Peyer's patch (tissue), 4 donors: ENCODE measurements at regions not wholly inside any gene's neighbourhood (a gene's known extent, or its start where the extent isn't known, plus 50 kb on each side); places are given as distances from the start of the nearest gene placed in this dataset.

Experiments used
- DNase-seq, 3 donors: peaks; one replicate each; pipeline ENCODE4 v3.0.0-alpha.2; 2017 to 2019
- H3K27ac ChIP-seq, 4 donors: fragments of 200-600 bp; sonication (generic); one replicate each; pipeline ENCODE4 v1.5.1; 2016 to 2019
- H3K27me3 ChIP-seq, 2 donors: fragments of 200-600 bp; sonication (generic); one replicate each; pipeline ENCODE4 v1.5.1; 2019
- H3K36me3 ChIP-seq, 3 donors: fragments of 200-600 bp; sonication (generic); one replicate each; pipeline ENCODE4 v1.5.1; 2016 to 2019
- H3K4me1 ChIP-seq, 4 donors: fragments of 200-600 bp; sonication (generic); one replicate each; pipeline ENCODE4 v1.5.1; 2016 to 2019
- H3K4me3 ChIP-seq, 4 donors: fragments of 200-600 bp; sonication (generic); 1 replicate in 3 of 4; 2 replicates in 1 of 4; pipeline ENCODE4 v1.5.1; 2016 to 2019; ENCODE audit warnings: mild to moderate bottlenecking in 1 of 4
- H3K9me3 ChIP-seq, 4 donors: fragments of 200-600 bp; sonication (generic); one replicate each; pipeline ENCODE4 v1.5.1; 2016 to 2019; ENCODE audit warnings: mild to moderate bottlenecking in 1 of 4
- CTCF ChIP-seq, 6 experiments: fragments of 450-650 bp in 4 of 6; fragments of 200-600 bp in 2 of 6; sonication (generic) in 1 of 6; IDR thresholded peaks; one replicate each; pipeline ENCODE4 v1.5.1; 2017 to 2019; ENCODE audit warnings: antibody characterized with exemption in 6 of 6, mild to moderate bottlenecking in 3 of 6, moderate library complexity in 1 of 6
- POLR2A ChIP-seq, 2 donors: fragments of 450-650 bp; IDR thresholded peaks; one replicate each; pipeline ENCODE4 v1.5.1; 2017; ENCODE audit warnings: antibody characterized with exemption in 2 of 2, mild to moderate bottlenecking in 2 of 2, moderate library complexity in 2 of 2

- Histone ChIP-seq H3K9me3 (peaks cover 0 to 3% (median 0%) of the 10 kb centered on the region in 4 donors), H3K27me3 (no peaks in the 10 kb centered on the region), H3K36me3 (no peaks in the 10 kb centered on the region), H3K27ac (no peak overlapping the region), H3K4me3 (no peak overlapping the region), H3K4me1 (no peaks in the 10 kb centered on the region)
- TF ChIP-seq CTCF (IDR thresholded peaks at IDR 0.05), result no peak
- TF ChIP-seq POLR2A (IDR thresholded peaks at IDR 0.05), result no peak
- no peak for DNase-seq
Observed at GRCh38 chr20:48175261-48175660, 390.0 kb upstream of the SULF2 start.

GRCh38 chr20:48172357-48172702, 387.0 kb upstream of the SULF2 start:
- no peaks in the 10 kb centered on the region for H3K27me3 ChIP-seq

GRCh38 chr20:48171626-48172356, 386.5 kb upstream of the SULF2 start:
- TF ChIP-seq CTCF (IDR thresholded peaks at IDR 0.05) (no peak), POLR2A (IDR thresholded peaks at IDR 0.05) (no peak)
- Histone ChIP-seq H3K27ac (no peak overlapping the region), H3K4me3 (no peak overlapping the region), H3K27me3 (no peaks in the 10 kb centered on the region), H3K9me3 (peaks cover 0 to 3% (median 0%) of the 10 kb centered on the region in 4 donors), H3K36me3 (no peaks in the 10 kb centered on the region), H3K4me1 (no peaks in the 10 kb centered on the region)
- DNase-seq, result peak in 1 of 3 donors; percentile 6

More at GRCh38 chr20:48172357-48172702, 387.0 kb upstream of the SULF2 start:
- Histone ChIP-seq H3K4me3 (no peak overlapping the region), H3K9me3 (peaks cover 0 to 3% (median 0%) of the 10 kb centered on the region in 4 donors), H3K4me1 (no peaks in the 10 kb centered on the region), H3K36me3 (no peaks in the 10 kb centered on the region), H3K27ac (no peak overlapping the region)
- no peak for TF ChIP-seq CTCF (IDR thresholded peaks at IDR 0.05)
- no peak for TF ChIP-seq POLR2A (IDR thresholded peaks at IDR 0.05)
- no peak for DNase-seq

- H3K4me1 ChIP-seq, result no peaks in the 10 kb centered on the region
- TF ChIP-seq POLR2A (IDR thresholded peaks at IDR 0.05), result no peak
- no peak for TF ChIP-seq CTCF (IDR thresholded peaks at IDR 0.05)
- H3K27me3 ChIP-seq, result no peaks in the 10 kb centered on the region
- H3K36me3 ChIP-seq, result no peaks in the 10 kb centered on the region
- peaks cover 0 to 3% (median 0%) of the 10 kb centered on the region in 4 donors for H3K9me3 ChIP-seq
- peak in 1 of 3 donors; percentile 27 for DNase-seq
- no peak overlapping the region for H3K27ac ChIP-seq
- H3K4me3 ChIP-seq, result no peak overlapping the region
Observed at GRCh38 chr20:48171071-48171470, 385.8 kb upstream of the SULF2 start.

GRCh38 chr20:48170625-48171024, 385.3 kb upstream of the SULF2 start:
- peak in 1 of 3 donors; percentile 5 for DNase-seq
- no peaks in the 10 kb centered on the region for H3K36me3 ChIP-seq
- TF ChIP-seq POLR2A (IDR thresholded peaks at IDR 0.05) (no peak), CTCF (IDR thresholded peaks at IDR 0.05) (no peak)
- H3K9me3 ChIP-seq, result peaks cover 0 to 3% (median 0%) of the 10 kb centered on the region in 4 donors
- H3K4me1 ChIP-seq, result no peaks in the 10 kb centered on the region
- no peak overlapping the region for H3K4me3 ChIP-seq
- no peaks in the 10 kb centered on the region for H3K27me3 ChIP-seq
- H3K27ac ChIP-seq, result no peak overlapping the region
